SK-N-SH (cell line): ENCODE measurements at regions not wholly inside any gene's neighbourhood (a gene's known extent, or its start where the extent isn't known, plus 50 kb on each side); places are given as distances from the start of the nearest gene placed in this dataset.

Experiments
- CTCF ChIA-PET: fragments of 300-600, 350-600 bp; formaldehyde crosslinking; extraction: SDS; loops from one replicate; lab custom pipeline; 2021; lab: Yijun Ruan, JAX
- POLR2A ChIA-PET: fragments of 350-600 bp; sonication (Branson Sonifier 250); formaldehyde crosslinking; extraction: SDS; loops from one replicate; lab custom pipeline; 2020; ENCODE audit warnings: antibody characterized with exemption, inconsistent platforms; lab: Yijun Ruan, JAX
- DNase-seq: peaks from one replicate; pipeline ENCODE4 v3.0.0; 2012
- H2AFZ ChIP-seq: fragments of 200-600 bp; sonication (generic); 2 replicates; pipeline ENCODE4 v1.8.1; 2016; ENCODE audit warnings: antibody characterized with exemption, mild to moderate bottlenecking, low read depth
- H3F3A ChIP-seq: fragments of 200-600 bp; sonication (generic); replicated peaks from 2 replicates; pipeline ENCODE3; 2016; ENCODE audit warnings: antibody characterized with exemption, mild to moderate bottlenecking; ENCODE audit not compliant: insufficient read depth
- H3K27ac ChIP-seq, 2 experiments: fragments of 200-500 bp in 1 of 2; fragments of 200-600 bp in 1 of 2; sonication (Bioruptor generic) in 1 of 2; sonication (generic), shearing (Covaris generic) in 1 of 2; 2 replicates each; pipeline versions ENCODE4 v1.5.1 to v1.6.1; 2014 to 2016; ENCODE audit warnings: low read depth in 2 of 2, inconsistent platforms in 1 of 2, low read length in 1 of 2, mild to moderate bottlenecking in 1 of 2, mixed read lengths in 1 of 2
- H3K27me3 ChIP-seq: fragments of 200-600 bp; sonication (generic), shearing (Covaris generic); 2 replicates; pipeline ENCODE4 v1.6.1; 2016; ENCODE audit warnings: mixed run types; ENCODE audit not compliant: insufficient read depth
- H3K36me3 ChIP-seq, 2 experiments: fragments of 200-500 bp in 1 of 2; fragments of 200-600 bp in 1 of 2; sonication (Bioruptor generic) in 1 of 2; sonication (generic) in 1 of 2; replicated peaks in 1 of 2; 2 replicates each; pipeline versions ENCODE3 to v1.5.1; 2014 to 2016; ENCODE audit warnings: low read length in 1 of 2, mild to moderate bottlenecking in 1 of 2; ENCODE audit not compliant: insufficient read depth in 2 of 2, control insufficient read depth in 1 of 2
- H3K4me1 ChIP-seq, 2 experiments: fragments of 200-500 bp in 1 of 2; fragments of 200-600 bp in 1 of 2; sonication (Bioruptor generic) in 1 of 2; sonication (generic), shearing (Covaris generic) in 1 of 2; 2 replicates each; pipeline versions ENCODE4 v1.5.1 to v1.6.1; 2014 to 2016; ENCODE audit warnings: low read depth in 1 of 2, low read length in 1 of 2, mixed run types in 1 of 2; ENCODE audit not compliant: insufficient read depth in 2 of 2, control insufficient read depth in 1 of 2
- H3K4me2 ChIP-seq: fragments of 200-600 bp; sonication (generic), shearing (Covaris generic); 2 replicates; pipeline ENCODE4 v1.6.1; 2017; ENCODE audit warnings: mixed run types
- H3K4me3 ChIP-seq, 2 experiments: fragments of 200-500 bp in 1 of 2; fragments of 200-600 bp in 1 of 2; sonication (Bioruptor generic) in 1 of 2; sonication (generic), shearing (Covaris generic) in 1 of 2; 2 replicates each; pipeline versions ENCODE4 v1.5.1 to v1.8.1; 2014 to 2016; ENCODE audit warnings: low read depth in 2 of 2, inconsistent platforms in 1 of 2, low read length in 1 of 2, mild to moderate bottlenecking in 1 of 2, mixed read lengths in 1 of 2, moderate library complexity in 1 of 2
- H3K79me2 ChIP-seq: fragments of 200-600 bp; sonication (generic); 2 replicates; pipeline ENCODE4 v1.8.1; 2017; ENCODE audit warnings: mild to moderate bottlenecking; ENCODE audit not compliant: insufficient read depth
- H3K9ac ChIP-seq: fragments of 200-600 bp; sonication (generic); 2 replicates; pipeline ENCODE4 v1.6.1; 2017; ENCODE audit warnings: mixed run types
- H3K9me2 ChIP-seq: fragments of 200-600 bp; sonication (generic); 2 replicates; pipeline ENCODE4 v1.6.1; 2017; ENCODE audit warnings: mixed run types
- H3K9me3 ChIP-seq: fragments of 200-600 bp; sonication (generic); 2 replicates; pipeline ENCODE4 v1.6.1; 2017; ENCODE audit warnings: mixed run types, mild to moderate bottlenecking, moderate library complexity
- H4K20me1 ChIP-seq: fragments of 200-600 bp; sonication (generic); 2 replicates; pipeline ENCODE4 v1.6.1; 2017; ENCODE audit warnings: mild to moderate bottlenecking, mixed run types; ENCODE audit not compliant: insufficient read depth
- EP300 ChIP-seq, 2 experiments: IDR thresholded peaks; 2 replicates each; pipeline versions ENCODE4 v1.4.0 to v1.6.1; 2012; ENCODE audit warnings: borderline replicate concordance in 1 of 2, low read depth in 1 of 2, low read length in 1 of 2
- MEF2A ChIP-seq: IDR thresholded peaks from 2 replicates; pipeline ENCODE4 v1.4.0; 2012; ENCODE audit warnings: low read depth, borderline replicate concordance
- TCF12 ChIP-seq: IDR thresholded peaks from 2 replicates; pipeline ENCODE4 v1.4.0; 2012
- TEAD4 ChIP-seq: IDR thresholded peaks from 2 replicates; pipeline ENCODE4 v1.4.0; 2012; ENCODE audit warnings: mild to moderate bottlenecking, borderline replicate concordance; ENCODE audit not compliant: insufficient read depth
- USF2 ChIP-seq: fragments of 150-350 bp; IDR thresholded peaks from 2 replicates; pipeline ENCODE4 v1.6.1; 2017; ENCODE audit warnings: antibody characterized with exemption, low read length, low read depth, borderline replicate concordance
- YY1 ChIP-seq: IDR thresholded peaks from 2 replicates; pipeline ENCODE4 v1.4.0; 2012; ENCODE audit warnings: low read depth, mild to moderate bottlenecking
- WGBS: methylation state at CpG from one replicate; pipeline ENCODE4 v1.1.6; 2017; ENCODE audit warnings: low lambda C conversion rate; 5-methylcytosine and 5-hydroxymethylcytosine counted together

- H4K20me1 ChIP-seq, result no peaks in the 10 kb centered on the region
- H2AFZ ChIP-seq, result peak overlapping the region; percentile 84
- H3K4me3 ChIP-seq, result no peak overlapping the region
- H3K9ac ChIP-seq, result peak overlapping the region; percentile 39; the same call in 1 of the 2 replicates
- no peaks in the 10 kb centered on the region for H3K79me2 ChIP-seq
- DNase-seq, result no peak
- H3K4me1 ChIP-seq, result peaks cover 18 to 53% of the 10 kb centered on the region in 2 experiments; a peak in 3 of 4 replicates
- peak overlapping the region; percentile 43 for H3K4me2 ChIP-seq
- H3K27ac ChIP-seq, result peak overlapping the region; percentile 64 to 80; a peak in 3 of 4 replicates
- 7% methylated on average over 4 of the region's 4 CpGs for WGBS
- no peaks in the 10 kb centered on the region for H3K36me3 ChIP-seq
- CTCF ChIA-PET, result interaction anchor here (1.3 kb wide), 1 partner anchor 260 kb away, joined by 3 read pairs; no protein-coding TSS in a partner anchor
- H3K9me2 ChIP-seq, result no peaks in the 10 kb centered on the region
- POLR2A ChIA-PET, result no interaction called here
- H3K27me3 ChIP-seq, result no peaks in the 10 kb centered on the region
- peaks cover 26% of the 10 kb centered on the region for H3F3A ChIP-seq
- TF ChIP-seq TEAD4 (no peak; the same call in 1 of the 2 replicates), EP300 (IDR thresholded peaks at IDR 0.05; ENCODE audit: borderline replicate concordance in 1 of 2, low read depth in 1 of 2, low read length in 1 of 2) (peak in 1 of 2 experiments; percentile 40; a peak in 1 of 4 replicates), YY1 (no peak), TCF12 (peak; percentile 30; the same call in 1 of the 2 replicates)
- no peaks in the 10 kb centered on the region for H3K9me3 ChIP-seq
Measured at GRCh38 chr20:53656293-53657202, 62.9 kb upstream of the ZNF217 start.

- H3K9me3 ChIP-seq, result no peaks in the 10 kb centered on the region
- no peaks in the 10 kb centered on the region for H3K9me2 ChIP-seq
- H3K36me3 ChIP-seq, result no peaks in the 10 kb centered on the region
- H4K20me1 ChIP-seq, result no peaks in the 10 kb centered on the region
- H3K27ac ChIP-seq, result peak overlapping the region; percentile 64 to 80; a peak in 3 of 4 replicates
- H3K4me2 ChIP-seq, result peak overlapping the region; percentile 43
- peak overlapping the region; percentile 84; the same call in 1 of the 2 replicates for H2AFZ ChIP-seq
- POLR2A ChIA-PET, result no interaction called here
- no peak overlapping the region for H3K4me3 ChIP-seq
- TF ChIP-seq USF2, result no peak
- TF ChIP-seq MEF2A, result peak; percentile 9; the same call in 1 of the 2 replicates
- no peaks in the 10 kb centered on the region for H3K27me3 ChIP-seq
- peak overlapping the region; percentile 39; the same call in 1 of the 2 replicates for H3K9ac ChIP-seq
- DNase-seq, result no peak
- H3F3A ChIP-seq, result peaks cover 26% of the 10 kb centered on the region
- 39% methylated on average over 4 of the region's 4 CpGs for WGBS
- peaks cover 13 to 45% of the 10 kb centered on the region in 2 experiments; a peak in 3 of 4 replicates for H3K4me1 ChIP-seq
- CTCF ChIA-PET, result interaction anchor here (1.0 to 1.3 kb wide), 2 partner anchors 8 to 261 kb away, joined by 3 read pairs; no protein-coding TSS in a partner anchor
- no peaks in the 10 kb centered on the region for H3K79me2 ChIP-seq
Measured at GRCh38 chr20:53655625-53656292, 62.1 kb upstream of the ZNF217 start.
